T-helper 2 cell treated with Interferon-gamma antibody and Interleukin-4, amounts not matched to agents 5 μg/mL and 100 μg/mL, for 36 hours (primary cell): ENCODE measurements at regions not wholly inside any gene's neighbourhood (a gene's known extent, or its start where the extent isn't known, plus 50 kb on each side); places are given as distances from the start of the nearest gene placed in this dataset.

Source experiments
- DNase-seq: peaks from one replicate; pipeline ENCODE4 v3.0.0; 2021; ENCODE audit warnings: low spot score
- H3K27ac Mint-ChIP-seq: one replicate; pipeline ENCODE4 v1.8.0; 2021; ENCODE audit warnings: mild to moderate bottlenecking, mixed read lengths
- H3K27me3 Mint-ChIP-seq: one replicate; pipeline ENCODE4 v1.8.0; 2021; ENCODE audit warnings: low read depth, mixed read lengths
- H3K36me3 Mint-ChIP-seq: one replicate; pipeline ENCODE4 v1.8.0; 2021; ENCODE audit warnings: low read depth, mixed read lengths
- H3K4me1 Mint-ChIP-seq: one replicate; pipeline ENCODE4 v1.8.0; 2021; ENCODE audit warnings: low read depth, mixed read lengths
- H3K4me3 Mint-ChIP-seq: one replicate; pipeline ENCODE4 v1.8.0; 2022; ENCODE audit warnings: mild to moderate bottlenecking, moderate library complexity, mixed read lengths
- H3K9me3 Mint-ChIP-seq: one replicate; pipeline ENCODE4 v1.8.0; 2021; ENCODE audit warnings: mixed read lengths

- no peaks in the 10 kb centered on the region for H3K27me3 Mint-ChIP-seq
- no peak for DNase-seq
- H3K4me1 Mint-ChIP-seq, result no peaks in the 10 kb centered on the region
- H3K36me3 Mint-ChIP-seq, result no peaks in the 10 kb centered on the region
- H3K4me3 Mint-ChIP-seq, result no peak overlapping the region
- no peak overlapping the region for H3K27ac Mint-ChIP-seq
- H3K9me3 Mint-ChIP-seq, result no peaks in the 10 kb centered on the region
Measured at GRCh38 chr2:59076079-59076619, 835.0 kb upstream of the FANCL start.

DNA sequence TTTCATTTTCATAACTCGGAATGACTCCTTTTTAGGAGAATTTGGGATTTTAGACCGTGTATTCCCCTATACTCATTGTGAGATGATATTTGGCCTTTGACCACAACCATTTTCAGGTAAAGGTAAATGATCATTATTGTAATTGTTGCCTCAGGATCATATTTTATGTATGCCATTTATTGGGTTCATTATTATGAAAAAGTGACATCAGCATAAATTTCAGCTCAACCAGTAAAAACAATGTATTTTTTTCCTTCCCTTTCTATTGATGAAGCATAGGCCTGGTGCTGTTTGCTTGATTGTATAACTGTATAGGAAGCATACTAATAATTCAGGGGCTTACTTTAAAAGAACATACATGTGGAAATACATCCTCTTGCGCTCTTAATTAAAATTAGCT, 832.9 kb upstream of the FANCL start:
- no peaks in the 10 kb centered on the region for H3K9me3 Mint-ChIP-seq
- H3K4me3 Mint-ChIP-seq, result no peak overlapping the region
- H3K4me1 Mint-ChIP-seq, result no peaks in the 10 kb centered on the region
- H3K36me3 Mint-ChIP-seq, result no peaks in the 10 kb centered on the region
- H3K27ac Mint-ChIP-seq, result no peak overlapping the region
- no peak for DNase-seq
- no peaks in the 10 kb centered on the region for H3K27me3 Mint-ChIP-seq

DNA sequence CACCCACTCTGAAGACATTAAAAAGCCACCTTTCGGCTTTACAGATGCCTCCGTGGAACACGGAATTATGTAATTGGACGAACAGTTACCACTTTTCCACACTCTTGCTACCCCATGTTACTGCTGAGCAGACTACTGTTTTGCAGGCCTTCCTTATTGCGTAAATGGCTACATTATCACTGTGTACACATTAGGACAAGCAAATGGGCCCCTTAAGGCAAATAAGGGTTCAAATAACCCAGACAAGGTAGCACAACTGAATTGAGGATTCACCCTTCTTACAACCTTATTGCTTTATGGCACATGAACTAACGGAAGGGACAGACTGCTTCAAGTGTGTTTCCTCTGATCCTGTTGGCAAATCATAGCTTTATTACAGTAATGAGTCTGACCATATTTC, 832.2 kb upstream of the FANCL start:
- DNase-seq, result no peak
- H3K36me3 Mint-ChIP-seq, result no peaks in the 10 kb centered on the region
- H3K4me3 Mint-ChIP-seq, result no peak overlapping the region
- H3K4me1 Mint-ChIP-seq, result no peaks in the 10 kb centered on the region
- H3K27me3 Mint-ChIP-seq, result no peaks in the 10 kb centered on the region
- H3K27ac Mint-ChIP-seq, result no peak overlapping the region
- no peaks in the 10 kb centered on the region for H3K9me3 Mint-ChIP-seq

DNA sequence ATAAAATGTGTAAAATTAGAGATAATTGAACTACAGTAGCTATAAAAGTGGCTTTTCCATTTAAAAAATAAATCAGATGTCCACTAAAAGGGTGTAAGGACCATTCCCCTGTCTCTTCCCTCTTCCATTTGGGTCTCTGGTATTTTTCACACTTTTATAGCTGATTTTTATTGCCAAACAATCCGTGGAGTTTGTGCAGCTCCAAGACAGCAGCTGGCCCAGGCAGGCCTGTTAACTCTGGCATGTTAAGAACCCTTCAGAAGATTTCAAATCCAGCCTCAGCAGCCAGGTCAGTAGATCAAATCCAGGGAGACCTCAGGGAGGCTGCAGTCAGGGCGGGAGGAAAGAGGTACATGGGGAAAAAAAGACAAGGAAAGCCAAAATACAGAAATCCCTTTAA, 827.1 kb upstream of the FANCL start:
- H3K27ac Mint-ChIP-seq, result no peak overlapping the region
- H3K36me3 Mint-ChIP-seq, result no peaks in the 10 kb centered on the region
- H3K27me3 Mint-ChIP-seq, result no peaks in the 10 kb centered on the region

DNA sequence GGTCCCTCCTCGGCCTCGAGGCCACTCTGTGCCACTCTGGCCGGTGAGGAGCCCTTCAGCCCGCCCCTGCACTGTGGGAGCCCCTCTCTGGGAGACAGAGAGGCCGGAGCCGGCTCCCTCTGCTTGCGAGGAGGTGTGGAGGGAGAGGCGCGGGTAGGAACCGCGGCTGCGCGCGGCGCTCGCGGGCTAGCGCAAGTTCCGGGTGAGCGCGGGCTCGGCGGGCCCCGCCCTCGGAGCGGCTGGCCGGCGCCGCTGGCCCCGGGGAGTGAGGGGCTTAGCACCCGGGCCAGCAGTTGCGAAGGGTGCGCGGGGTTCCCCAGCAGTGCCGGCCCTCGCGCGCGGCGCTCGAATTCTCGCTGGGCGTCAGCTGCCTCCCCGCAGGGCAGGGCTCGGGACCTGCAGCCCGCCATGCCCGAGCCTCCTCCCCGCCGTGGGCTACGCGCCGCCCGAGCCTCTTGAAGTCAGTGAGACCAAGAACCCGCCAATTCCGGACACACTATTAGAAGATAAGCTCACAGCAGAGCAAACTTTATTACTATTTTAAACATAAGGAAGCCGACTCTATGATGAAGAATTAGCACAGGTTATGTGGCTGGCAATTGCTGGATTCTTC, 825.8 kb upstream of the FANCL start:
- Mint-ChIP-seq H3K36me3 (no peaks in the 10 kb centered on the region), H3K9me3 (no peaks in the 10 kb centered on the region), H3K4me1 (no peaks in the 10 kb centered on the region), H3K27ac (no peak overlapping the region), H3K4me3 (no peak overlapping the region), H3K27me3 (no peaks in the 10 kb centered on the region)
- DNase-seq, result no peak

More for the DNA sequence above, 827.1 kb upstream of the FANCL start:
- no peak for DNase-seq
- Mint-ChIP-seq H3K9me3 (no peaks in the 10 kb centered on the region), H3K4me3 (no peak overlapping the region), H3K4me1 (no peaks in the 10 kb centered on the region)

DNA sequence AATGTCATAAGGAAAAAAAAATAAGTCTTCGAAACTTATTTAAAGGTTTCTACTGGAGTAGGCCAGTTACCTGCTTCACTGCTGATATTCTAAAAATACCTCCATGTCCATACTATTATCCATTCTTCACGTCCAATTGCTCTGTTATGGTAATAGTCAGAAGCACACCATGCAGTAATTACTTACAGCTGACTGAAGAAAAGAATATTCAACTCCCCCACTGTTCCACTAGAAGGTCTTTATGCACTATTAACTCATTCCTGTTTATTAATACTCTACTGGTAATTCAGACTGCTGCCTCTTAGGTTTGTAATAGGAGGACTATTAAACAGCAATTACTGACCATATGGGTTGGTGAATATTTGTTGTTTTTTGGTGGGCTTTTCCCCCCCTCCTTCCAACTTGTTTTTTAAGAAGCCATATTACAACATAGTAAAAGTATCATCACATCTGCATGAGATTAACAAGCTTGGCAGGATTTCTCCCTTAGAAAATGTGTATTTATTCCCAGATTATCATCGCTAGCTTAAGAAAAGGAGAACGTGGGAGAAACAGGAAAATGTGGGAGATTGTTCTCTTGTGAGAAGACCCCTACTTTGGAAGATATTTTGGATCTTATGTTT, 806.4 kb upstream of the FANCL start:
- no peaks in the 10 kb centered on the region for H3K36me3 Mint-ChIP-seq
- no peak overlapping the region for H3K4me3 Mint-ChIP-seq
- no peak overlapping the region for H3K27ac Mint-ChIP-seq
- H3K27me3 Mint-ChIP-seq, result no peaks in the 10 kb centered on the region
- H3K9me3 Mint-ChIP-seq, result no peaks in the 10 kb centered on the region
- no peak for DNase-seq
- H3K4me1 Mint-ChIP-seq, result no peaks in the 10 kb centered on the region

- no peaks in the 10 kb centered on the region for H3K4me1 Mint-ChIP-seq
- no peak for DNase-seq
- no peaks in the 10 kb centered on the region for H3K36me3 Mint-ChIP-seq
- H3K27ac Mint-ChIP-seq, result no peak overlapping the region
- no peak overlapping the region for H3K4me3 Mint-ChIP-seq
- no peaks in the 10 kb centered on the region for H3K27me3 Mint-ChIP-seq
- no peaks in the 10 kb centered on the region for H3K9me3 Mint-ChIP-seq
Measured at GRCh38 chr2:59046401-59047372, 805.6 kb upstream of the FANCL start.

DNA sequence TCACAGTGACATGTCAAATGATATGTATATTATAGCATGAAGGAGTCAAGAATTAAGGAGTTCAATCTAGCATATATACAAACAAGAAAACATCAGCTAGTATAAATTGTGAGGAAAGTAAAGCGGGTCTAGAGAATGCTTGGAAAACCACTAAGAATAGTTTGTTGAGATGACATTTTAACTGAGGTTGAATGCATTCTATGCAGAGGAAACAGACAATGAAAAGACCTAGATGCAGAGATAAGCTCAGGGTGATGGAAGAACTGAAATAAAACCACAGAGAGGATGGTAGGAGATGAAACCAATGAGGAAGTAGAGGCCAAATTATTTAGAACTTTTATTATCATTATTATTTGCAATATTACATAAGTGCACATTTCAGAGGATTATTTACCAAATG, 803.6 kb upstream of the FANCL start:
- no peaks in the 10 kb centered on the region for H3K4me1 Mint-ChIP-seq
- H3K4me3 Mint-ChIP-seq, result no peak overlapping the region
- no peaks in the 10 kb centered on the region for H3K36me3 Mint-ChIP-seq
- no peak for DNase-seq
- H3K27ac Mint-ChIP-seq, result no peak overlapping the region
- no peaks in the 10 kb centered on the region for H3K27me3 Mint-ChIP-seq
- no peaks in the 10 kb centered on the region for H3K9me3 Mint-ChIP-seq

GRCh38 chr2:59041139-59041538, 800.0 kb upstream of the FANCL start:
- Mint-ChIP-seq H3K36me3 (no peaks in the 10 kb centered on the region), H3K27me3 (no peaks in the 10 kb centered on the region), H3K9me3 (no peaks in the 10 kb centered on the region), H3K4me3 (no peak overlapping the region), H3K4me1 (no peaks in the 10 kb centered on the region), H3K27ac (no peak overlapping the region)
- DNase-seq, result no peak

- Mint-ChIP-seq H3K4me3 (no peak overlapping the region), H3K36me3 (no peaks in the 10 kb centered on the region), H3K9me3 (no peaks in the 10 kb centered on the region), H3K27ac (no peak overlapping the region), H3K27me3 (no peaks in the 10 kb centered on the region), H3K4me1 (no peaks in the 10 kb centered on the region)
- DNase-seq, result no peak
Measured at GRCh38 chr2:59034837-59035236, 793.7 kb upstream of the FANCL start.

- Mint-ChIP-seq H3K9me3 (no peaks in the 10 kb centered on the region), H3K36me3 (no peaks in the 10 kb centered on the region), H3K27me3 (no peaks in the 10 kb centered on the region), H3K4me3 (no peak overlapping the region), H3K4me1 (no peaks in the 10 kb centered on the region), H3K27ac (no peak overlapping the region)
- no peak for DNase-seq
Measured at GRCh38 chr2:59034106-59034505, 793.0 kb upstream of the FANCL start.

DNA sequence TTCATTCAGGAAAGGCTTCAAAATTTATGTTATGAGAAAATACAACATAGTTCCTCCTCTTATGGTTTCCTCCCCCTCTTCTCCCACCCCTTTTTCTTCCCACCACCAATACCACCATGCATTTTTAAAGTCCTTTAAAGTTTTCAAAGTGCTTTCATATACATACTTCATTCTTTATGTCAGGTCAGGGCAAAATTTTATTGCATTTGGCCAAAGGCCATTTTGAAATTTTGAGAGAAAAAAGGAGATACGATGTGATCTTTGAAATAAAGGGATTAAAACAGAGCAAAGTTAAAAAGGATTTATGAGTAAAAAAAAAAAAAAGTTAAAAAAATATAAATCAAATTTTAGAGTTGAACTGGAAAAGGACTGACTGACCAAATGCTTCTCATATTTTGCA, 792.5 kb upstream of the FANCL start:
- Mint-ChIP-seq H3K4me1 (no peaks in the 10 kb centered on the region), H3K27me3 (no peaks in the 10 kb centered on the region), H3K4me3 (no peak overlapping the region), H3K9me3 (no peaks in the 10 kb centered on the region), H3K36me3 (no peaks in the 10 kb centered on the region), H3K27ac (no peak overlapping the region)
- no peak for DNase-seq

DNA sequence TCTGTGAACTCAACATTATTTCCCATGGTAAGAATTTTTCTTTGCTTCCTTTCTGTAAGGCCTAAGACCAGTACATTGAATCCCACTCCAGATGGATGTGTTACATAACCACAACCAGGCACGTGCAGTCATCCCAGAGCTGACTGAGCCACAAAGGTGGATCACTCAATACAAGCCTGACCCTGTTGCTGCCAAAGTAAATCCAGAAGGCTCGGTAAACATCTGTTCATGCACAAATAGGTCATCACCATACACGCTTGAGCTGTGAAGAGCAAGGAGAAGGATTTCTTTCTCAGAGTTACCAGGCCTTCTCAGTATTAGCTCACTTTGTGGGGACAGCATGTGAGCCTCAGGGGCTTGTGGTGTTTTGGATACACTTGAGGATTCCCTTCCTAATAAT, 791.4 kb upstream of the FANCL start:
- no peaks in the 10 kb centered on the region for H3K9me3 Mint-ChIP-seq

DNA sequence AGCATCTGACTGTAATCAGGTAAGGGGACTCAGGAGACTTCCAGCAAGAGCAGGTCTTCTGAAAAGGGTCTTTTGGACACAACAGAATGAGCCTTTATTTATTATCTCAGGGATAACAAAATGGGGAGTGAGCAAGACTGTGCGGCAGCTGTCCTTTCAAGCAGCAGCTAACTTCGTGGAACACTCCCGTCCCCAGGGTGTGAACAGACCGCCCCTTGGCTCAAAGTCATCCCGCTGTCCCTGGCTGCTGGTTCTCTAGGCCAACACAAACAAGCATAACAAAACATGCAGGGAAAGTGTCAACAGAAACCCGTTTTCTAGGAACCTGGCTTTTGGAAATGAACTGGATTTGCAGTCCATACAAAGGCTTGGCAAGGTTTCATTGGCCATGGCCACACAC, 787.9 kb upstream of the FANCL start:
- Mint-ChIP-seq H3K4me1 (no peaks in the 10 kb centered on the region), H3K4me3 (no peak overlapping the region), H3K27ac (no peak overlapping the region), H3K36me3 (no peaks in the 10 kb centered on the region), H3K9me3 (no peaks in the 10 kb centered on the region), H3K27me3 (no peaks in the 10 kb centered on the region)
- no peak for DNase-seq

More for the DNA sequence above, 791.4 kb upstream of the FANCL start:
- no peaks in the 10 kb centered on the region for H3K4me1 Mint-ChIP-seq
- H3K36me3 Mint-ChIP-seq, result no peaks in the 10 kb centered on the region
- H3K4me3 Mint-ChIP-seq, result no peak overlapping the region
- no peak overlapping the region for H3K27ac Mint-ChIP-seq
- DNase-seq, result no peak
- no peaks in the 10 kb centered on the region for H3K27me3 Mint-ChIP-seq
